Keratinocyte (primary cell): ENCODE measurements at regions not wholly inside any gene's neighbourhood (a gene's known extent, or its start where the extent isn't known, plus 50 kb on each side); places are given as distances from the start of the nearest gene placed in this dataset.

Source experiments
- EZH2 ChIP-seq: IDR thresholded peaks from one replicate; pipeline ENCODE4 v1.6.1; 2012; ENCODE audit warnings: inconsistent platforms, mild to moderate bottlenecking, low read length, moderate library complexity
- TF ChIP-seq, protein P1 (sequence below), 3 experiments: IDR thresholded peaks in 1 of 3; conservative IDR thresholded peaks in 1 of 3; optimal IDR thresholded peaks in 1 of 3; 2 replicates in 2 of 3; 3 replicates in 1 of 3; pipeline versions ENCODE3 to v1.5.1; 2011; ENCODE audit warnings: low read length in 3 of 3, mild to moderate bottlenecking in 3 of 3, moderate library complexity in 2 of 3, control low read depth in 1 of 3, inconsistent platforms in 1 of 3; ENCODE audit not compliant: insufficient read depth in 2 of 3; ENCODE audit errors: extremely low read depth in 1 of 3

DNA sequence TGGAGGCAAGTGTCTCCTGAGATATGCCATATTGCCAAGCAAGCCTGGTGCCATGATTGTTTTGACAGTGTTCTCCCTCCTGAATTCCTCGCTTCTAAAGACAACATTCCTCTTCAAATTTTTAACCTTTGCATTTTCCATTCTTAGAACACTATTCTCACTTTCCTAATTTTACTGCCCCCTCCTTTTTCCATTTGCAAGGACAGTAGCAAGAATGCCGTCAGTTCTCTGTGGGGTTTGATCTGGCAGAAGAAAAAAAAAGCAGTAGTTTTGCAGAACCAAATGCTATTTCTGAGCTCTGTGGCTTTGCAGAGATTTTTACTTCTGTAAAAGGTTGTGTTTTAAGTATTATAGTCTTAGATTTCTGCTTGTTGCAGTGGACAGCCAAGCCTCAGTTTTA, 295.2 kb downstream of the NUAK1 start:
- TF ChIP-seq, protein P1, sequence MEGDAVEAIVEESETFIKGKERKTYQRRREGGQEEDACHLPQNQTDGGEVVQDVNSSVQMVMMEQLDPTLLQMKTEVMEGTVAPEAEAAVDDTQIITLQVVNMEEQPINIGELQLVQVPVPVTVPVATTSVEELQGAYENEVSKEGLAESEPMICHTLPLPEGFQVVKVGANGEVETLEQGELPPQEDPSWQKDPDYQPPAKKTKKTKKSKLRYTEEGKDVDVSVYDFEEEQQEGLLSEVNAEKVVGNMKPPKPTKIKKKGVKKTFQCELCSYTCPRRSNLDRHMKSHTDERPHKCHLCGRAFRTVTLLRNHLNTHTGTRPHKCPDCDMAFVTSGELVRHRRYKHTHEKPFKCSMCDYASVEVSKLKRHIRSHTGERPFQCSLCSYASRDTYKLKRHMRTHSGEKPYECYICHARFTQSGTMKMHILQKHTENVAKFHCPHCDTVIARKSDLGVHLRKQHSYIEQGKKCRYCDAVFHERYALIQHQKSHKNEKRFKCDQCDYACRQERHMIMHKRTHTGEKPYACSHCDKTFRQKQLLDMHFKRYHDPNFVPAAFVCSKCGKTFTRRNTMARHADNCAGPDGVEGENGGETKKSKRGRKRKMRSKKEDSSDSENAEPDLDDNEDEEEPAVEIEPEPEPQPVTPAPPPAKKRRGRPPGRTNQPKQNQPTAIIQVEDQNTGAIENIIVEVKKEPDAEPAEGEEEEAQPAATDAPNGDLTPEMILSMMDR (optimal IDR thresholded peaks at IDR 0.05 in 1 of 3, IDR thresholded peaks at IDR 0.05 in 1 of 3, conservative IDR thresholded peaks at IDR 0.05 in 1 of 3; ENCODE audit: extremely low read depth in 1 of 3, insufficient read depth in 2 of 3, low read length in 3 of 3) = no peak
- TF ChIP-seq EZH2 = no peak
